HG02884 (cell line): ENCODE measurements at regions not wholly inside any gene's neighbourhood (a gene's known extent, or its start where the extent isn't known, plus 50 kb on each side); places are given as distances from the start of the nearest gene placed in this dataset.
"Not testable (repeated sequence)": the region's sequence is repeated elsewhere in the genome, so short reads cannot be mapped to it uniquely, and the experiment has no call there.

ENCODE experiments used
- ATAC-seq: cut with Tn5 transposase; IDR thresholded peaks from one replicate; pipeline ENCODE4 v1.9.1; 2021; ENCODE audit warnings: mild to moderate bottlenecking, moderate library complexity; ENCODE audit not compliant: unreplicated experiment

- ATAC-seq = no peak
Observed at GRCh38 chr5:131005963-131006684, 158.9 kb downstream of the HINT1 start.

- ATAC-seq = no peak
Observed at GRCh38 chr5:131001507-131001906, 163.5 kb downstream of the HINT1 start.

GRCh38 chr5:131000289-131000688 is 164.8 kb downstream of the HINT1 start:
- no peak for ATAC-seq

- not testable (repeated sequence) for ATAC-seq
Observed at GRCh38 chr5:130996720-130997119, 168.3 kb downstream of the HINT1 start.

GRCh38 chr5:130995851-130996250 is 169.2 kb downstream of the HINT1 start:
- no peak for ATAC-seq

- no peak for ATAC-seq
Observed at GRCh38 chr5:130995254-130995515, 169.9 kb downstream of the HINT1 start.

- no peak for ATAC-seq
Observed at GRCh38 chr5:130994496-130995253, 170.4 kb downstream of the HINT1 start.

- ATAC-seq = no peak
Observed at GRCh38 chr5:130992621-130993020, 172.4 kb downstream of the HINT1 start.

- no peak for ATAC-seq
Observed at GRCh38 chr5:130992095-130992494, 173.0 kb downstream of the HINT1 start.

GRCh38 chr5:130985776-130986175 is 179.3 kb downstream of the HINT1 start:
- no peak for ATAC-seq

GRCh38 chr5:130981663-130982062 is 183.4 kb downstream of the HINT1 start:
- ATAC-seq = no peak

GRCh38 chr5:130978475-130978874 is 186.6 kb downstream of the HINT1 start:
- no peak for ATAC-seq

GRCh38 chr5:130976493-130976892 is 188.6 kb downstream of the HINT1 start:
- no peak for ATAC-seq

- no peak for ATAC-seq
Observed at GRCh38 chr5:130975847-130976246, 189.2 kb downstream of the HINT1 start.

GRCh38 chr5:130975299-130975698 is 189.8 kb downstream of the HINT1 start:
- no peak for ATAC-seq

GRCh38 chr5:130974021-130974683 is 190.9 kb downstream of the HINT1 start:
- no peak for ATAC-seq

GRCh38 chr5:130966990-130967525 is 198.0 kb downstream of the HINT1 start:
- ATAC-seq = no peak

- no peak for ATAC-seq
Observed at GRCh38 chr5:130965920-130966319, 199.1 kb downstream of the HINT1 start.

GRCh38 chr5:130965360-130965759 is 199.7 kb downstream of the HINT1 start:
- ATAC-seq = no peak

GRCh38 chr5:130964231-130965202 is 200.5 kb downstream of the HINT1 start:
- no peak for ATAC-seq

GRCh38 chr5:130963798-130964197 is 201.3 kb downstream of the HINT1 start:
- no peak for ATAC-seq
